ENCODE measurements at regions not wholly inside any gene's neighbourhood (a gene's known extent, or its start where the extent isn't known, plus 50 kb on each side); places are given as distances from the start of the nearest gene placed in this dataset.

GRCh38 chr11:122046438-122046837 lies 69.6 kb downstream of the BLID start:
- TF ChIP-seq CTCF (IDR thresholded peaks at IDR 0.05; ENCODE audit: low read depth, low read length): no peak
- H3K27me3 ChIP-seq (ENCODE audit: control insufficient read depth, insufficient read depth, low read length): no peaks in the 10 kb centered on the region
- H3K9me3 ChIP-seq (ENCODE audit: control insufficient read depth, insufficient read depth, low read length): no peaks in the 10 kb centered on the region; the same call in 1 of the 2 replicates
- no peak overlapping the region for H3K4me3 ChIP-seq (ENCODE audit: low read depth, low read length)
- CTCF ChIA-PET: no interaction called here
- POLR2A ChIA-PET: no interaction called here
- H3K27ac ChIP-seq (ENCODE audit: low read depth, low read length): peak overlapping the region; percentile 93
- DNase-seq (ENCODE audit: low read depth, low spot score): no peak

- no peak for TF ChIP-seq CTCF (IDR thresholded peaks at IDR 0.05; ENCODE audit: low read depth, low read length)
- CTCF ChIA-PET: no interaction called here
Measured at GRCh38 chr11:122045181-122045586, 70.8 kb downstream of the BLID start.

GRCh38 chr11:122044086-122044485 lies 71.9 kb downstream of the BLID start:
- TF ChIP-seq CTCF (IDR thresholded peaks at IDR 0.05; ENCODE audit: low read depth, low read length): no peak
- no peak for DNase-seq (ENCODE audit: low read depth, low spot score)
- Histone ChIP-seq H3K27ac (ENCODE audit: low read depth, low read length) (no peak overlapping the region), H3K4me3 (ENCODE audit: low read depth, low read length) (no peak overlapping the region), H3K27me3 (ENCODE audit: control insufficient read depth, insufficient read depth, low read length) (no peaks in the 10 kb centered on the region), H3K9me3 (ENCODE audit: control insufficient read depth, insufficient read depth, low read length) (no peaks in the 10 kb centered on the region; the same call in 1 of the 2 replicates)
- ChIA-PET POLR2A (interaction anchor here (0.7 kb wide), 2 partner anchors 32 to 137 kb away, joined by 7 to 11 read pairs; no protein-coding TSS in a partner anchor), CTCF (interaction anchor here (1.2 to 2.5 kb wide), 2 partner anchors 170 to 389 kb away, joined by 3 to 8 read pairs; no protein-coding TSS in a partner anchor)

More at GRCh38 chr11:122045181-122045586, 70.8 kb downstream of the BLID start:
- POLR2A ChIA-PET: interaction anchor here (1.0 to 1.1 kb wide), 4 partner anchors 40 to 216 kb away, joined by 3 read pairs; no protein-coding TSS in a partner anchor
- no peaks in the 10 kb centered on the region for H3K27me3 ChIP-seq (ENCODE audit: control insufficient read depth, insufficient read depth, low read length)
- DNase-seq (ENCODE audit: low read depth, low spot score): peak; percentile 29
- no peak overlapping the region for H3K4me3 ChIP-seq (ENCODE audit: low read depth, low read length)
- no peak overlapping the region for H3K27ac ChIP-seq (ENCODE audit: low read depth, low read length)
- no peaks in the 10 kb centered on the region; the same call in 1 of the 2 replicates for H3K9me3 ChIP-seq (ENCODE audit: control insufficient read depth, insufficient read depth, low read length)

GRCh38 chr11:122042981-122043380 lies 73.0 kb downstream of the BLID start:
- CTCF ChIA-PET: interaction anchor here (2.5 kb wide), 1 partner anchor 388 kb away, joined by 8 read pairs; no protein-coding TSS in a partner anchor
- POLR2A ChIA-PET: no interaction called here
- no peaks in the 10 kb centered on the region for H3K27me3 ChIP-seq (ENCODE audit: control insufficient read depth, insufficient read depth, low read length)
- no peaks in the 10 kb centered on the region for H3K9me3 ChIP-seq (ENCODE audit: control insufficient read depth, insufficient read depth, low read length)
- H3K4me3 ChIP-seq (ENCODE audit: low read depth, low read length): no peak overlapping the region
- no peak overlapping the region for H3K27ac ChIP-seq (ENCODE audit: low read depth, low read length)
- TF ChIP-seq CTCF (IDR thresholded peaks at IDR 0.05; ENCODE audit: low read depth, low read length): no peak
- DNase-seq (ENCODE audit: low read depth, low spot score): no peak

GRCh38 chr11:122040464-122040863 lies 75.6 kb downstream of the BLID start:
- DNase-seq (ENCODE audit: low read depth, low spot score): no peak
- ChIA-PET CTCF (no interaction called here), POLR2A (no interaction called here)
- Histone ChIP-seq H3K27ac (ENCODE audit: low read depth, low read length) (no peak overlapping the region), H3K9me3 (ENCODE audit: control insufficient read depth, insufficient read depth, low read length) (no peaks in the 10 kb centered on the region), H3K27me3 (ENCODE audit: control insufficient read depth, insufficient read depth, low read length) (no peaks in the 10 kb centered on the region), H3K4me3 (ENCODE audit: low read depth, low read length) (no peak overlapping the region)
- TF ChIP-seq CTCF (IDR thresholded peaks at IDR 0.05; ENCODE audit: low read depth, low read length): no peak
